Psoas muscle (tissue), 7 donors: ENCODE measurements at regions not wholly inside any gene's neighbourhood (a gene's known extent, or its start where the extent isn't known, plus 50 kb on each side); places are given as distances from the start of the nearest gene placed in this dataset.
"Not testable (repeated sequence)": the region's sequence is repeated elsewhere in the genome, so short reads cannot be mapped to it uniquely, and the experiment has no call there.

ENCODE experiments used
- ATAC-seq, 4 donors: fragments of 200-7000 bp; cut with Tn5 transposase; one replicate each; pipeline ENCODE4 v1.9.1; 2020; ENCODE audit warnings: moderate library complexity in 3 of 4, mild to moderate bottlenecking in 2 of 4
- DNase-seq, 2 donors: peaks; one replicate each; pipeline ENCODE4 v3.0.0-alpha.2; 2020
- H3K27ac ChIP-seq: fragments of 200-600 bp; one replicate; pipeline ENCODE4 v1.8.0; 2022
- H3K27me3 ChIP-seq, 3 donors: fragments of 200-600 bp in 1 of 3; one replicate each; pipeline versions ENCODE4 v1.6.1 to v1.8.0; 2013 to 2022; ENCODE audit warnings: low read length in 2 of 3, mild to moderate bottlenecking in 2 of 3, moderate library complexity in 1 of 3; ENCODE audit not compliant: insufficient read depth in 3 of 3
- H3K36me3 ChIP-seq, 2 donors: fragments of 200-600 bp in 1 of 2; one replicate each; pipeline versions ENCODE4 v1.6.1 to v1.8.0; 2013 to 2022; ENCODE audit warnings: low read depth in 1 of 2, mild to moderate bottlenecking in 1 of 2, moderate library complexity in 1 of 2; ENCODE audit not compliant: insufficient read depth in 1 of 2
- H3K4me1 ChIP-seq: fragments of 200-600 bp; one replicate; pipeline ENCODE4 v1.8.0; 2022
- H3K4me3 ChIP-seq: fragments of 200-600 bp; one replicate; pipeline ENCODE4 v1.8.0; 2022; ENCODE audit warnings: mild to moderate bottlenecking
- H3K9me3 ChIP-seq: fragments of 200-600 bp; one replicate; pipeline ENCODE4 v1.8.0; 2022
- CTCF ChIP-seq: fragments of 200-600 bp; IDR thresholded peaks from one replicate; pipeline ENCODE4 v1.8.0; 2022; ENCODE audit warnings: antibody characterized with exemption
- WGBS, 3 donors: extraction: QIAGEN DNeasy Blood & Tissue Kit; methylation state at CpG; one replicate each; pipeline versions ENCODE4 v1.1.6 to v1.1.7; 2013; 5-methylcytosine and 5-hydroxymethylcytosine counted together
- intact Hi-C, 2 donors: fragments of 100-400 bp; cut with DNase I; formaldehyde crosslinking; loops; one replicate each; pipeline versions ENCODE4 v1.11.0 to v1.14.2; 2022
- donor health status: healthy with polysubstance abuse.
- donor health status: DM: no; HTN: no; CAD: no; lungs with moderate emphysema.
- donor health status: Bipolar disorder and iron deficiency.
- donor health status: healthy.
- donor health status: DM: yes; HTN: yes; CAD: no.
- donor health status: DM: no; HTN: no; CAD: no.
- donor health status: DM: yes; HTN: yes; CAD: no.

GRCh38 chrX:65874110-65874509, 165.8 kb downstream of the VSIG4 start:
- H3K27ac ChIP-seq, result no peak overlapping the region
- WGBS, 3 donors, result 48 to 78% (median 62%) methylated on average over 3 of the region's 3 CpGs

GRCh38 chrX:65873385-65873784, 166.5 kb downstream of the VSIG4 start:
- Histone ChIP-seq H3K9me3 (peaks cover 5% of the 10 kb centered on the region), H3K27me3 (peaks cover 0 to 14% (median 0%) of the 10 kb centered on the region in 3 donors), H3K36me3 (no peaks in the 10 kb centered on the region), H3K4me3 (no peak overlapping the region), H3K27ac (no peak overlapping the region), H3K4me1 (no peaks in the 10 kb centered on the region)
- TF ChIP-seq CTCF, result no peak
- intact Hi-C loops, result no loop called here
- WGBS, 3 donors, result 65 to 81% (median 74%) methylated on average over 6 to 9 of the region's 9 CpGs
- DNase-seq, result no peak
- no peak for ATAC-seq

More at GRCh38 chrX:65874110-65874509, 165.8 kb downstream of the VSIG4 start:
- Histone ChIP-seq H3K27me3 (peaks cover 0 to 14% (median 0%) of the 10 kb centered on the region in 3 donors), H3K4me3 (no peak overlapping the region), H3K36me3 (no peaks in the 10 kb centered on the region), H3K9me3 (peaks cover 5% of the 10 kb centered on the region), H3K4me1 (no peaks in the 10 kb centered on the region)
- DNase-seq, result no peak
- intact Hi-C loops, result no loop called here
- no peak for ATAC-seq
- TF ChIP-seq CTCF, result no peak

DNA sequence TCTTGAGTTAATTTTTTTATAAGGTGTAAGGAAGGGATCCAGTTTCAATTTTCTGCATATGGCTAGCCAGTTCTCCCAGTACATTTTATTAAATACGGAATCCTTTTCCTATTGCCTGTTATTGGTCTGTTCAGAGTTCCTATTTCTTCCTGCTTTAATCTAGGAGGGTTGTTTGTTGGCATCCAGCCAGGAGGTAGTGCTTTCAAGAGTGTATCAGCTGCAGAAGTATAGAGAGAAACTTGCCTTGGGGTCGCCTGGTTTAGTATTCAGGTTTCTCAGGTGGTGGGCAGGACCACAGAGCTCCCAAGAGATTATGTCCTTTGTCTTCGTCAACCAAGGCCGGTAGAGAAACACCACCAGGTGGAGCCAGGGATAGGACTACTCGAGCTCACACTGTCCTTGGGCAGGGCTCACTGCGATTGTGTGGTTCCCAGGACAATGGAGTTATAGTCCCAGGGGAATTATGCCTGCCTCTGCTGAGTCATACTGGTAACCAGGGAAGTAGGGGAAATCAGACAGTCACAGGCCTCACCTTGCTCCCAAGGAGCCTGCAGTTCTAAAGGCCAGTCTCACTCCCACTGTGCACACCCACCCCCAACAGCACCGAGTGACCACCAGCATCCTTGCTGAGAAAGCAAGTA, 168.1 kb downstream of the VSIG4 start:
- intact Hi-C loops, result no loop called here
- Histone ChIP-seq H3K4me1 (no peaks in the 10 kb centered on the region), H3K9me3 (peaks cover 5% of the 10 kb centered on the region), H3K27ac (no peak overlapping the region), H3K27me3 (peaks cover 0 to 14% (median 0%) of the 10 kb centered on the region in 3 donors), H3K4me3 (no peak overlapping the region), H3K36me3 (no peaks in the 10 kb centered on the region)
- ATAC-seq (no peak), DNase-seq (no peak)
- no peak for TF ChIP-seq CTCF
- WGBS, 3 donors, result 36 to 54% (median 50%) methylated on average over 7 of the region's 7 CpGs

GRCh38 chrX:65870544-65870943, 169.3 kb downstream of the VSIG4 start:
- H3K27ac ChIP-seq, H3K4me1 ChIP-seq, H3K36me3 ChIP-seq, DNase-seq, ATAC-seq, intact Hi-C loops, H3K9me3 ChIP-seq, H3K4me3 ChIP-seq: not testable (repeated sequence)
- H3K27me3 ChIP-seq, result peaks cover 0 to 14% (median 0%) of the 10 kb centered on the region in 3 donors
- 72 to 98% (median 91%) methylated on average over 3 of the region's 3 CpGs for WGBS, 3 donors

- Histone ChIP-seq H3K27me3 (peaks cover 0 to 6% (median 0%) of the 10 kb centered on the region in 3 donors), H3K4me3 (no peak overlapping the region), H3K9me3 (peaks cover 5% of the 10 kb centered on the region), H3K27ac (no peak overlapping the region), H3K36me3 (no peaks in the 10 kb centered on the region), H3K4me1 (no peaks in the 10 kb centered on the region)
- intact Hi-C loops, result no loop called here
- no peak for DNase-seq
- ATAC-seq, result no peak
- no peak for TF ChIP-seq CTCF
- WGBS, 3 donors, result 75 to 91% (median 80%) methylated on average over 1 of the region's 1 CpG
Measured at GRCh38 chrX:65866773-65867172, 173.1 kb downstream of the VSIG4 start.
